ENCODE measurements at regions not wholly inside any gene's neighbourhood (a gene's known extent, or its start where the extent isn't known, plus 50 kb on each side); places are given as distances from the start of the nearest gene placed in this dataset.
"Not testable (repeated sequence)": the region's sequence is repeated elsewhere in the genome, so short reads cannot be mapped to it uniquely, and the experiment has no call there.

DNA sequence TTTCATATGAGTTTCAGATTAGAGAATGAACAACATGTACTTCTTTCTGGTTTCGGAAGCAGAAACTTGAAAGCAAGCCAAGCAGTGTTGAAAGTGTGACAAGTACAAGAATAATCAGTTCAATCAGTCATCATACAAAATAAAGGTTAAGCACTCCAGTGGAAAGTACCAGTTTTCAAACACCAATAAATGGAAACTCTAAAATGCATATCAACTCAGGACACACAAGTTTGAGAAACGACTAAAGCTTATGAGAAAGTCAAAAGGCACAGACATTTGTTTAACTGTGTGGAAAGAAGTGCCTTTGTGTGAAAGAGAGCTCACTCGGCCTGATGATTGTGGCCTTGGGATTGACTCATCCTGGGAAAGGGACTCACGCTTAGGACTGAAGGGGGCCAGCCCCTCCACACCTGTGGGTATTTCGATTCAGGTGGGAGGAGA is 60.6 kb upstream of the AKR1C1 start:
- Histone ChIP-seq H3K27ac (peak overlapping the region; percentile 70), H3K9me3 (no peaks in the 10 kb centered on the region), H3K4me3 (no peak overlapping the region), H3K27me3 (no peaks in the 10 kb centered on the region), H3K4me1 (peaks cover 15% of the 10 kb centered on the region), H3K36me3 (no peaks in the 10 kb centered on the region)
- DNase-seq (ENCODE audit: low spot score in 2 of 2), result no peak
- no peak for TF ChIP-seq POLR2AphosphoS5 (IDR thresholded peaks at IDR 0.05)
- no peak for TF ChIP-seq EP300 (IDR thresholded peaks at IDR 0.05)
- TF ChIP-seq, protein P1, sequence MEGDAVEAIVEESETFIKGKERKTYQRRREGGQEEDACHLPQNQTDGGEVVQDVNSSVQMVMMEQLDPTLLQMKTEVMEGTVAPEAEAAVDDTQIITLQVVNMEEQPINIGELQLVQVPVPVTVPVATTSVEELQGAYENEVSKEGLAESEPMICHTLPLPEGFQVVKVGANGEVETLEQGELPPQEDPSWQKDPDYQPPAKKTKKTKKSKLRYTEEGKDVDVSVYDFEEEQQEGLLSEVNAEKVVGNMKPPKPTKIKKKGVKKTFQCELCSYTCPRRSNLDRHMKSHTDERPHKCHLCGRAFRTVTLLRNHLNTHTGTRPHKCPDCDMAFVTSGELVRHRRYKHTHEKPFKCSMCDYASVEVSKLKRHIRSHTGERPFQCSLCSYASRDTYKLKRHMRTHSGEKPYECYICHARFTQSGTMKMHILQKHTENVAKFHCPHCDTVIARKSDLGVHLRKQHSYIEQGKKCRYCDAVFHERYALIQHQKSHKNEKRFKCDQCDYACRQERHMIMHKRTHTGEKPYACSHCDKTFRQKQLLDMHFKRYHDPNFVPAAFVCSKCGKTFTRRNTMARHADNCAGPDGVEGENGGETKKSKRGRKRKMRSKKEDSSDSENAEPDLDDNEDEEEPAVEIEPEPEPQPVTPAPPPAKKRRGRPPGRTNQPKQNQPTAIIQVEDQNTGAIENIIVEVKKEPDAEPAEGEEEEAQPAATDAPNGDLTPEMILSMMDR (IDR thresholded peaks at IDR 0.05), result no peak
- no peak for TF ChIP-seq POLR2A (IDR thresholded peaks at IDR 0.05)
- WGBS, result 50% methylated on average over 5 of the region's 5 CpGs

DNA sequence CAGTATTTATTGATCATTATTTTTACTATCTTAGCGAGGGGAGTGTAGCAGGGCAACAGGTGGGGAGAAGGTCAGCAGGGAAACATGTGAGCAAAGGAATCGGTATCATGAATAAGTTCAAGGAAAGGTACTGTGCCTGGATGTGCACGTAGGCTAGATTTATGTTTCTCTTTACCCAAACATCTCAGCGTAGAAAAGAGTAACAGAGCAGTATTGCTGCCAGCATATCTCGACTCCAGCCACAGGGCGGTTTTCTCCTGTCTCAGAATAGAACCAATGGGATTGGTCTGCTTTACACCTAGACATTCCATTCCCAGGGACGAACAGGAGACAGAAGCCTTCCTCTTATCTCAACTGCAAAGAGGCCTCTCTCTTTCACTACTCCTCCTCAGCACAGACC is 60.1 kb upstream of the AKR1C1 start:
- not testable (repeated sequence) for H3K36me3 ChIP-seq; H3K4me3 ChIP-seq; H3K9me3 ChIP-seq; H3K27me3 ChIP-seq; DNase-seq (ENCODE audit: low spot score in 2 of 2)
- 84% methylated on average over 7 of the region's 7 CpGs for WGBS
- peak overlapping the region; percentile 70 for H3K27ac ChIP-seq
- H3K4me1 ChIP-seq, result peaks cover 15% of the 10 kb centered on the region

DNA sequence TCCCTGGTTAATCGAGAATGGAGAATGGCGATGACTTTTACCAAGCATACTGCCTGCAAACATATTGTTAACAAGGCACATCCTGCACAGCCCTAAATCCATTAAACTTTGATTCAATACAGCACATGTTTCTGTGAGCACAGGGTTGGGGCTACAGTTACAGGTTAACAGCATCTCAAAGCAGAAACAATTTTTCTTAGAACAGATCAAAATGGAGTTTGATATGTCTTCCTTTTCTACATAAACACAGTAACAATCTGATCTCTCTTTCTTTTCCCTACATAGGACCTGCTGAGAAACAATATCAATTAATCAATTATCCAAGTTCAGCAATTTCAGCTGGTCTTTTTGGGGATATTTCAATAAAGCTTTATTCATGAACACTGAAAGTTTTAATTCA is 59.5 kb upstream of the AKR1C1 start:
- not testable (repeated sequence) for H3K27me3 ChIP-seq; DNase-seq (ENCODE audit: low spot score in 2 of 2); H3K36me3 ChIP-seq; H3K4me3 ChIP-seq; H3K9me3 ChIP-seq; H3K27ac ChIP-seq
- H3K4me1 ChIP-seq, result peaks cover 15% of the 10 kb centered on the region
- 91% methylated on average over 2 of the region's 2 CpGs for WGBS

DNA sequence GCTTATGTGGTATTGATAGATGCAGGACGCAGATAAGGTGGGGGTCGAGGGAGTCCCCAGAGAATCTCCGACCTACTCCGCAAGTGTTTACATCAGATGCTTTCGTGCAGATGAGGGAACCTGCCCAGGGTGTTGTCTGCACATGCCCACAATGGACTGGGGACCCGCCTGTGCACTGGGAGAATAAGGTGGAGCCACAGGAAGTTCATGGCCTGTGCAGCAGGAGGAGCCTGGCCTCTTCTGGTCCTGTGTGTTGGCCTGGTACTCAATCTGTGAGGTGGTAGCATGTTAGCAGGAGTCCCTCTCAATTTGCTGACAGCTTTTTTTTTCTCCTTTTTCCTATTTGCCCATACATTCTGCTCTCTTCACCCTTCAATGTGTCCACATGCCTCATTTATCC is 54.1 kb upstream of the AKR1C1 start:
- TF ChIP-seq POLR2AphosphoS5 (IDR thresholded peaks at IDR 0.05), result no peak
- no peak for TF ChIP-seq EP300 (IDR thresholded peaks at IDR 0.05)
- Histone ChIP-seq H3K4me3 (no peak overlapping the region), H3K27ac (no peak overlapping the region), H3K36me3 (no peaks in the 10 kb centered on the region), H3K27me3 (no peaks in the 10 kb centered on the region), H3K4me1 (no peaks in the 10 kb centered on the region), H3K9me3 (no peaks in the 10 kb centered on the region)
- WGBS, result 83% methylated on average over 6 of the region's 6 CpGs
- no peak for DNase-seq (ENCODE audit: low spot score in 2 of 2)

All from suprapubic skin (tissue), 4 donors.